ENCODE measurements at regions not wholly inside any gene's neighbourhood (a gene's known extent, or its start where the extent isn't known, plus 50 kb on each side); places are given as distances from the start of the nearest gene placed in this dataset.
"Not testable (repeated sequence)": the region's sequence is repeated elsewhere in the genome, so short reads cannot be mapped to it uniquely, and the experiment has no call there.

DNA sequence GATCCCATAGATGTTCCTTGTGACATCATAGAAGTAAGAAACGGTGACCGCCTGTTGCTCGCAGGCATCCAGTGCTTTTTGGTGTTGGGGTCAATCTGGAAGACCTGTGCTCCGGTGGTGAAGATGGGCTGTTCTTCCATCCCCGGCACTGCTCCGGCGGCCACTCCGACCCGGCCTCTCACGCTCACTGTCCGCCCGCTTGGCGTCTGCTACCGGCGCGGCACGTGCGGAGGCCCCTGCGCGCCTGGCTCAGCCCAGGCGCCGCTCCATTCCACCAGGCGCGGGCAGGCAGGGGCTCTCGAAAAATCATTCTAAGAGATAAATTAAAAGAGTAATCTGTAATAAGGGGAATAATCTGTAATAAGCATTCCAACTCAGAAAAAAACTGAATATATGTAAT is 934.5 kb downstream of the TMEM121 start:
- DNase-seq (ENCODE audit: low read depth, low spot score) = no peak

DNA sequence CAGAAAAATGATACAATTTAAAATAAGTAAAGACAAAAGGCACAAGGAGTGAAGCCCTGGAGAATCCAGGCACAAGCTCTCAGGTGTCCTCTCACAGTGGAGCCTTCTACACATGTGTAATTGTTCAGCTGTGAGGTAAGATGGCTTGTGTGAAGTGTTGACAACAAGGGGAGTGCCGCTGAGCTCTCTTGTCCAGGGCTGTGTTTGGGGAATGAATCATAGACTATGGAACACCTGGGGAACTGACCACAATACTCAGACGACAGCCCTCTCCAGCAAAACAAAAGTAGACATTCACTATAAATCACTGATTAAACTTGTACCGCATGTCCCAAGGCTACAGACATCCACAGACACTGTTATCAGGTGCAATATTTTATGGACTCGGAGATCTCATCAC is 940.1 kb downstream of the TMEM121 start:
- DNase-seq (ENCODE audit: low read depth, low spot score) = not testable (repeated sequence)

DNA sequence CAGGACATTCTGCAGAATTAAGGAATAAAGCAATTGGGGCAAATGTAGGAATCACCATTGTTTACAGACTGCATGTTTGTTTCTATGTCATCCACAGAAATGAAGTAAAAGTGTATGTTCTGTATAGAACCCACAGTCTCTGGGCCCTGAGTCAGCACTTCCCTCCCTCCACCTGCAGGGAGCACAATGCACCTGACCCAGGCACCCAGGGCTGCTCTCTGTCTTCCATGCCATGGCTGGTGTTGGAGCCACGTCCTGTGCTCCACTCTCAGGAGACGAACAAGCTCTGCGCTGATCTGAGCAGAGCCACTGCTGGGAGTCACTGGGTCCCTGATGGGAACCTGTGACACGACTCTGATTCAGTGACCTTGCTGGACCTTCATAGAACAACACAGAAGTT is 942.5 kb downstream of the TMEM121 start:
- not testable (repeated sequence) for DNase-seq (ENCODE audit: low read depth, low spot score)

DNA sequence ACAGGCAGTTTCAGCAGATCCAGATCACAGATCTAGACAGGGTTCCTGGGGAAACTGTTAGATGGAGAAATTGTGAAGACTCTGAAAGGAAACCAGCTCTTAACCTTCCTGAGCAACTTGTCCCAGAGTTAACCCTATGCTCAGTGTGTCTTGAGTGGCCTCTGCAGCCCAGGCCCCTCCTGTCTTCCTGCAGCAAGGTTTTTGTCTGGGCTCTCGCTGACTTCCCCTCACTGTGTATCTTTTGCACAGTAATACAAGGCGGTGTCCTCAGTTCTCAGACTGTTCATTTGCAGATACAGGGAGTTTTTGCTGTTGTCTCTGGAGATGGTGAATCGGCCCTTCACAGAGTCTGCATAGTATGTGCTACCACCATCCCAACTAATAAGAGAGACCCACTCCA is 943.6 kb downstream of the TMEM121 start:
- DNase-seq (ENCODE audit: low read depth, low spot score) = not testable (repeated sequence)

DNA sequence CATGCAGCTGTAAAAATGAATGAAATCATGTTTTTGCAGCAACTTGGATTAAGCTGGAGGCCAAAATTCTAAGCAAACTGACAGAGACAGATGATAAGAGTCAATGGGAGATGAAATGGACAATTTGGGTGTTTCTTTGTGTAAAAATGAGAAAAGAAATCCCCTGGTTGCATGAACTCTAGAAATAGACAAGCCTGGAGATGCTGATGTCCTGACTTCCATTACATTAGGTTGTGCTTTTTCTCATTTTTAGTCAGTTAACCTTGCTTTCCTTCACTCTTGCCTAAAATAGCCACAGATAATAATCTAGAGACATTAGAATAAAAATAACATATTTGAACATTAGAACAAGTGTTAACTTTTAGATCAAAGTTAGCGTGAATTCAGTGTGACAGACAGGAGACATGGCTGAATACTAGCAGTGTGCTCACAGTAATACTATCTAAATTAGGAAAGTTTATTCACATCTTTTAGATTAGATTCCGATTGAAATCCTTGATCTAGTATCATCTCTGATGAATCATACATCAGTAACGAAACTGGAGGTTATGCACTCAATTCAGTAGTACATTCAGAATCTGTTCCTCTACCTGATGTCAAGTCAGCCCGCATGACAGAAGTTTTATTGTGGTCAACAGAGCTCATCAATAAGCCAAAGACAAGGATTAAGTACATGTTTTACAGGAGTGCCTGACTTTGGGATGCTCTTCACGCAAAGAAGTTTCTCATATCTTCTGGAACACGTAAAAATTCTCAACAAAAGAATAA is 948.1 kb downstream of the TMEM121 start:
- DNase-seq (ENCODE audit: low read depth, low spot score) = not testable (repeated sequence)

DNA sequence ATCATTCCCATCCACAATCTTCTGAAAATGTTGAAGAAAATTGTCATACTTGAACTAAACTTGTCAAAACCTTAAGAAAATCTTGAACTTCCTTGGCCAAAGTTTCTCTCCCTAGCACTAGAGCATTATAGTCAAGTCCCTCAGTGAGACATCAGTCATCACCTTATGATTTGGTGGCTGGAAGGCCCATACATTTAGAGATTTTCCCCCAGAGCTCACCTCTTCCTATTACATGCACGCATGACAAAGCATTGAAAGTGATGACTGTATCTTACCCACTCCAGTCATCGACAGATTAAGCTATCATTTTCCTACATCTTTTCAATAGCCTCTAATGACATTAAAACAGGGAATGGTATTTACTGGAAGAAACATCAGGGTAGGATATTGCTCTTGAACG is 948.8 kb downstream of the TMEM121 start:
- DNase-seq (ENCODE audit: low read depth, low spot score) = not testable (repeated sequence)

DNA sequence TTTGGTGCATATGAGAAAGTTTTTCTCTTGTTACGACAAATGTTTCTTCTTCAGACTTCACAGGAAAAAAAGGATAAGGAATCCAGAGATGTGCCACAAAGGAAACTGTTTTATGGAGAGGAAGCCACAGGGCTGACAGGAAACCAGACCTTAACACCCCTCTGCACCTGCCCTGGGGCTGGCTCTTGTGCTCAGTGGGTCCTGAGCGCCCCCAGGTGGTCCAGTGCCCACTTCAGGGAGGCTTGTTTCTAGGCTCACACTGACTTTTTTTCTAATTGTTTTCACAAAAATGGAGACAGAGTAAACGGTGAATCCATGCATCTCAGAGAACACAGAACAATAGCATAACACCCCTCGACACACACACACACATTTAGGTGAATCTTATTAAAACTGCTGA is 951.2 kb downstream of the TMEM121 start:
- DNase-seq (ENCODE audit: low read depth, low spot score) = not testable (repeated sequence)

DNA sequence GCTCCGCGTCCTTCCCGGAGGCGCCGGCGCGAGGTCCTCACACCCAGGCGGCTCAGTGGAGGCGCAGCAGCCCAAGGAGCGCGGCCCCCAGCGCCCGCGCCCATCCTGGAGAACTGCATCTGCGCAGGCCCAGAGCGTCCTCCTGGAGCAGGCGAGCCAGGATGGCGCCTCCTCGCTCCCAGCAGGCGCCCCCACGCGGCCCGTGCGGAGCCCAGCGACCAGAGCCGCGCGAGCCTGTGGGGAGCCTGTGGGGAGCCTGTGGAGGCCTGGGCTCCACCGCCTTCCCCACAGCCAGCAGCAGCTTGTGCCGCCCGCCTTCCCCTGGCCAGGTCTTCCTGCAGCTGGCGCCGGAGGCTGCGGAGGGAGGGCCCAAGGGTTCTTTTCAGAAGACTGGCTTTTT is 953.9 kb downstream of the TMEM121 start:
- DNase-seq (ENCODE audit: low read depth, low spot score) = not testable (repeated sequence)

DNA sequence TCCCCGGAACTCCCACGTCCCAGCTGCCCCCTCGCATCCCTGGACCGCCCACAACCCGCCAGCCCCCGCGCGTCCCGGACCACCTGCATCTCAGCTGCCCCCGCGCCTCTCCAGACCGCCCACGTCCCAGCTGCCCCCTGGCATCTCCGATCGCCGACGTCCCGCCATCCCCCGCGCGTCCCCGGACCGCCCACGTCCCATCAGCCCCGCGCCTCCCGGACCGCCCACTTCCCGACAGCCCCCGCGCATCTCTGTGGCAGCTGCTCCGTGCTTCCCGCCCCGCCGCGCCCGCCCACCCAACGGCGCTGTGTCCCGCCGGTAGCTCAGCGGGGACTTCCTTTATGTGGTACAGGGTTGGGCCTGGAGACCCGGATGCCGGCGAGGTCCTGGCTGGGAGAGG is 955.8 kb downstream of the TMEM121 start:
- not testable (repeated sequence) for DNase-seq (ENCODE audit: low read depth, low spot score)

DNA sequence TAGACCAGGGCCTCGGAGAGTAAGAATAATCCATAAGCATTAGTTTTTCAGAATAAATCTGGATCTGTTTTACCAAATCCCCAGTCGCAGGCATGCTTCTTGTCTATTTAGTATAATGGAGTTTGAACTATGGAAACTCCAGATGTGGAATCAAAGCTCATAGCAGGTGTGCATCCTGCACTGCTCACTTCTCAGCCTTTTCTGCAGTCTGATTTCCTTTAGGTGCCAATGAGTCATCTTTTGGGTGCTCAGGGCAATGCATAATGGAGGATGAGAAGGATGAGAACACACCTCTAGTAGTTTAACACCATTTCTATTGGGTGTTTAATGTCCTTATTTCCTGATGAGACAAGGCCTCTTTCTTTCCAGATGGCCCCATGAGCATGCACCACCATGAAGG is 961.2 kb downstream of the TMEM121 start:
- DNase-seq (ENCODE audit: low read depth, low spot score) = no peak

DNA sequence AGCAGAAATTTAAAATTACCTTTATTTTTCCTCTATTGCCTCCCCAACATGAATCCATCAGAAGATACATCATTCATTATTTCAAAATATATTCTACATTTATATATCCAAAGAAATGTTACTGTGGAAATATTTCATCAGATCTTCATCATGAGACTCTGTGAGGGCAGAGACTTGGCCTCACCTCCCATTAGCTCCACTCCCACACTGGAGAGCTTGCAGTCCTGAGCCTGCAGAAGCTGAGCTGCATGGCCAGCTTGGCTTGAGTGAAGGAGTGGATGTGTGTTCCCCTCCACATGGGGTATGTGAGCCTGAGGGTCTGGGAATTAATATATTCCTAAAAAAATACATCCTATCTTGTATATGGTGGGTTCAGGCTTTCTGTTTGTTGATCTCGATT is 961.9 kb downstream of the TMEM121 start:
- DNase-seq (ENCODE audit: low read depth, low spot score) = no peak

DNA sequence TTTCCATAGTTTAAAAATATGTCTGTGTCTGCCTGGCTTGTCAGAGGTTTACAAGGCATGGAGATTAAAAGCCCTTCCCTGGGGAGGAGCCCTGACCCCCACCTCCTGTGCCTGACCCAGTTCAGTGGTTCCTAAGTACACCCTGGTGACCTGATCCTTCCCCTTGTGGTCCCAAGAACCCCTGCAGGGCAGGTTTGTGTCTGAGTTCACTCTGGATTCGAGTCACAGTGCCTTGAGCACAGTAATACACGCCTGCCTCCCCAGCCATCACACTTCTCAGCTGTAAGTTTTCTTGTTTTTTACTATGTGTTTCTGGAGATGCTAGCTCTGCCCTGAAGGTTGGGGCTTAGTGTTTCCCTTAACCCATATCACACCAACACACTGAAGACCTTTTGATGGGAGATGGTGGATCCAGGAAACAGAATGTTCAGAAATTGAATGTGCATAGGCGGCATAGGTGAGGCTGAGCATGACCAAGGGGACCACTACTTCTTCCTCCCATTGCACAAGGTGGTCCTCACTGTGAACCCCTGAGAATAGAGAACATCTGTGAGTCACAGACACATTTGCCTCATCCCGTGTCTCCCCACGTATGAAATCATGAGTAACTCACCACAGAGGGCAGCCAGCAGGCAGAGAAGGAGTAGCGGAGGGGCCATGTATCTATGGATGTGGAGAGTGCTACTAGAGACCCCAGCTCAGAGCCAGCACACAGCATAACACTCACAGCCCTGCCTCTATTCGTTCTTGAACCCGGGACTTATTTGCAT is 962.9 kb downstream of the TMEM121 start:
- DNase-seq (ENCODE audit: low read depth, low spot score) = no peak

DNA sequence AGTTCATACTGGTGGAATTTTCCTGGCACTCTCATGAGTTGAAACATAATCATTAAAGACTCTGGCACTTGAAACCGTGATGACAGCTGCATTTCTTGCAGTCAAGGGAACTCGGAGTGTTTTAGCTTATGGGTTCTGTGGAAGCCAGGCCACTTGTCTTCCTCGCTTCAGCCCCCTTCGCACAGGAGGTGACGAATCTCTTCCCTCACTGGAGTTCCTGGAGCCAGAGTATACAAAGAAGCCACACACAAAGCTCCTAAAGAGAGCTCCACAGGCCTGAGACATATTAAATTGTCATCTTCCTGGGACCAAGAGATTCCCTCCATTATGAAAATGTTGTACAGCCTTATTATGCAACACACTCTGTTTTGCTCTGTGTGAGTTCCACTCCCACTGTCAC is 964.1 kb downstream of the TMEM121 start:
- no peak for DNase-seq (ENCODE audit: low read depth, low spot score)

DNA sequence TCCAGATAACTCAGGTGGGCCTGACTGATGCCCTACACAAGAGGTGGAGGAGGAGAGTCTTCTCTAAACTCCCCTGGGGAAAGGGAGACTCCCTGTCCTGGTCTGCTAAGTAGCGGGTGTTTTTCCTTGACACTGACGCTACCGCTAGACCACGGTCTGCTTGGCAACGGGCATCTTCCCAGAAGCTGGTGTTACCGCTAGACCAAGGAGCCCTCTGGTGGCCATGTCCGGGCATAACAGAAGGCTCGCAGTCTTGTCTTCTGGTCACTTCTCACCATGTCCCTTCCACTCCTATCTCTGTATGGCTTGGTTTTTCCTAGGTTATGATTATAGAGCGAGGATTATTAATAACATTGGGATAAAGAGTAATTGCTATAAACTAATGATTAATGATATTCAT is 965.5 kb downstream of the TMEM121 start:
- DNase-seq (ENCODE audit: low read depth, low spot score) = no peak

DNA sequence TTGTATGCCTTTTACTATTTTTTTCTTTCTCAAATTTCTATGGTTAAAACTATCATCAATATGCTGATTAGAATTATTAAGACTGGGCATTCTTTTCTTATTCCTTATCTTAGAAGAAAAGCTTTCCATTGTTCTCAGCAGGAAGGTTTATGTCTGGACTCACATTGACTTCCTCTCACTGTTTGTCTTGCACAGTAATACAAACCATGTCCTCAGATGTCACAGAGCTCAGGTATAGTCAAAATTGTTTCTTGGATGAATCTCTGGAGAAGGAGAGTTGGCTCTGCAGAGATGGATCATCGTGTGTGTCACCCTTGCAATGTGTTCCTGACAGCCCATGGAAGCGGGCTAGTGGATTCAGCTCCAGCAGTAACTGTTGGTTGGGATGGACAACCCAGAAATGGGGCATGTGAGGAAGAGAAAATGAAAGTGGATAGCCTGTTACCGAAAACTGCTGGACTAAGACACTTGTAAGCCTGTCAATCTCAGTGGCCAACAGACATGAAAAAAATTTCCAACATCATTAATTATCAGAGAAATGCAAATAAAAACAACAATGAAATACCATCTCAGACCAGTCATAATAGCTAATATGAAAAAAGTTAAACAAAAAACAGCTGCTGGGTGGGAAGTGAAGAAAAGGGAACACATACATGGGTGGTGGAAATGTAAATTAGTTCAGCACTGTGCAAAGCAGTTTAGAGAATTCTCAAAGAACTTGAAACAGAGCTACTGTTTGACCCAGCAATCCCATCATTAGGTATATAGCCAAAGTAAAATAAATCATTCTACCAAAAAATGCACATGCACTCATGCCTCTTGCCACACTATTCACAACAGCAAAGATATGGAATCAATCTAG is 967.8 kb downstream of the TMEM121 start:
- no peak for DNase-seq (ENCODE audit: low read depth, low spot score)

DNA sequence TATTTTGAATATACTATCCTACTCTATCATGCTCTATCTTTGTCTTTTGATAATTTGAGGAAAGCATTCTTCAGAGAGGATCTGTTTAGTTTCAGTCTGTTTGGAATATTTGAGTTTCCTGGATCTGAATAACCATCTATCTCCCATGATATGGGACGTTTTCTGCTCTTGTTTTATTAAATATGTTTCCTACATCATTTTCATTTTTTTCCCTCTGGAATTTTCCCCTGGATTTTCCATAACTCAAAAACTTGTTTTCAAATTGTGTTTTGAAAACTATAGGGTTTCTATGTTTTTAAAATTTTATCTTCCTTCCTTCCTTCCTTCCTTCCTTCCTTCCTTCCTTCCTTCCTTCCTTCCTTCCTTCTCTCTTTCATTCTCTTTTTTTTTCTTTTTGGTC is 974.2 kb downstream of the TMEM121 start:
- DNase-seq (ENCODE audit: low read depth, low spot score) = no peak

DNA sequence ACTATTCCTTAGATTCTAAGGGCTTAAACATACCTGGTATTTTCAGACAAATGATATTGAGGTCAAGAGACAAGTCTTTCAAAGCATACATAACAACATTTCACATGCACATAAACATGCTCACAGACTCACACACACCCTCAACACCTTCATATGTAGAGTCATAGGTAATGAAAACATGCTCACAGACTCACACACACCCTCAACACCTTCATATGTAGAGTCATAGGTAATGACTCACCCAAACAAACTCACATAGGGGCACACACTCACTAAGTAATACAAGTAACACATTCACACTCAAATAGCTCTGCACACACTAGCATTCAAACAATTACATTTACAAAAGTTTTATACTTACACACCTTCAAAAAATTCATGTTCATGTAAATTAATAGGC is 975.5 kb downstream of the TMEM121 start:
- DNase-seq (ENCODE audit: low read depth, low spot score) = no peak

DNA sequence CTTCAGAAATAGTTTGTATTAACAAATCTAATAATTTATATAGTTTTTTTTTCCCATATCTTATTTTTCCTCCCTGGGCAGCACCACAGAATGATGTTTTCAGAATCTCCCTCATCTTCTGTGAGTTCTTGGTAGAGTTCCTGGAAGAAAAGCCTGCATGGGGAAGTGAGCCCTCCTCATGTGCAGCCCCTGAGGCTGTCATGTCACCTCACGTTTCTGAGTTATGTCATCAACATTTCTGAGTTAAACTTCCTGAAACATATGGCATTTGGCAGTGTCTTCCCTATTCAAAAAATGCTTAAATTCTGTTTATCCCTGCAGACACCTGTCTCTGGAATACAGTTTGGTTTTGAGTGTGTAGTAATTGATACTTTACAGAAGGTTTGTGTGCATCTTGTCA is 979.0 kb downstream of the TMEM121 start:
- DNase-seq (ENCODE audit: low read depth, low spot score) = no peak

DNA sequence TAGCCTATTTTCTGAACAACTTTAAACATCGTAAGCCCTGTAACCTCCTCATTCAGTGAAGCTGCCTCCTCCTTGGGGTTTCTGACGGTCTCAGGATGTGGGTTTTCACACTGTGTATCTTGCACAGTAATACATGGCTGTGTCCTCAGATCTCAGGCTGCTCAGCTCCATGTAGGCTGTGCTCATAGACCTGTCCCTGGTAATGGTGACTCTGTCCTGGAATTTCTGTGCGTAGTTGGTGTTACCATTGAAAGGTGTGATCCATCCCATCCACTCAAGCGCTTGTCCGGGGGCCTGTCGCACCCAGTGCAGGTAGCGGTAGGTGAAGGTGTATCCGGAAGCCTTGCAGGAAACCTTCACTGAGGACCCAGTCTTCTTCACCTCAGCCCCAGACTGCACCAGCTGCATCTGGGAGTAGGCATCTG is 980.5 kb downstream of the TMEM121 start:
- DNase-seq (ENCODE audit: low read depth, low spot score) = no peak

DNA sequence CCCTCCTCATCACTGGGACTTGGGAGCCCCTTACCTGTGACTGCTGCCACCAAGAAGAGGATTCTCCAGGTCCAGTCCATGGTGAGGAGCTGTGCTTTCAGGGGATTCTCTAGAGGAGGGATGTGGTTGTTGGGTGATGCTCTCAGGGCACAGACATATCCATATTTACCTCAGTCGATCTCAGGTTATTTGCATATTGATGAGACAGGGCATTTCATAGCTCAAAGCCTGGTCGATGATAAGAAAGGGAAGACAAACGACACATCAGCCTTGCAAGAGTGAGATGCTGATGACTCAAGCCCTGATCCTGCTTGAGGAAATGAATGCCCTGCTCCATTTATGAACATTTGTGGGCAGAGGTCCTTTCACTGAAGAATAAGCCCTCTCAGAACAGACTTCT is 981.0 kb downstream of the TMEM121 start:
- DNase-seq (ENCODE audit: low read depth, low spot score) = no peak

DNA sequence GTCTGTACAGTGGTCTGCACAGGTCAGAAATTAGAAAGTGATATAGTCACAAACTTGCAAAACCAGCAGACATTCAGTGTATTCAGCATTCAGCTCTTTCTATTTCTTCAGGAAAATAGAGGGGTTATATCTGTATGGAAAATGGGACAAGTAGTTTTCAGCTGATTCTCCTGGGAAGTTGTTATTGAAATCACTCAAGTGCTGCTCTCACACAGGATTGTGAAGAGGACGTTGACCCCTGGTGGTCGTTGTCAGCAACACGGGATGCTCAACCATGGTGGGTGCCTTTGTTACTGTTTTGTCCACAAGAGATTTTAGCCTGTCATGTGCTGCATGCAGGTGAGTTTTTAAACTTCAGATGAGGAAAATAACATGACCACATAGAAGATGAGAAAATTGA is 981.8 kb downstream of the TMEM121 start:
- no peak for DNase-seq (ENCODE audit: low read depth, low spot score)

DNA sequence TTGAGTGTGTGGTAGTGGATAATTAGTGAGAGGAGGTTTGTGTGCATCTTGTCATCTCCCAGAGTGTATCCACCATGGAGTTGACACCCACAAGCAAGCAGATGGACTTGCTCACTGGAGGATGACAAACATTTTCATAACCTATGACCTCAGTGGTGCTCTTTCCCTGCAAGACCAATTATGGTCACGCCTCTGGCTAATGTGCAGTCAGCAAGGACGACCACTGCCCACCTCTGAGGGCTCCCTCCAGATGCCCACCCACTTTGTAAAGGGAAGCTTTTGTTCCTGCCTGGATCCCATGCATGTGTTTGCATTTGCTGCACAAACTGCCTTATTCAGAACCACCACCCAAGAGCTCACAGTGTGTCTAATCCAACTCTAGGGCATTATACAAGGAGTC is 982.8 kb downstream of the TMEM121 start:
- no peak for DNase-seq (ENCODE audit: low read depth, low spot score)
